GM06990 (cell line): ENCODE measurements at regions not wholly inside any gene's neighbourhood (a gene's known extent, or its start where the extent isn't known, plus 50 kb on each side); places are given as distances from the start of the nearest gene placed in this dataset.

Experiments used
- DNase-seq: peaks from one replicate; pipeline ENCODE4 v3.0.0-alpha.2; 2011; ENCODE audit not compliant: insufficient read length; ENCODE audit errors: extremely low read depth
- H3K27me3 ChIP-seq: replicated peaks from 2 replicates; pipeline ENCODE4 v1.6.0; 2011; ENCODE audit warnings: low read length; ENCODE audit not compliant: control insufficient read depth, insufficient read depth
- H3K36me3 ChIP-seq: 2 replicates; pipeline ENCODE4 v1.5.1; 2011; ENCODE audit warnings: low read length; ENCODE audit not compliant: control insufficient read depth, insufficient read depth
- H3K4me3 ChIP-seq: replicated peaks from 2 replicates; pipeline ENCODE4 v1.5.1; 2011; ENCODE audit warnings: low read depth, mild to moderate bottlenecking, control low read depth, low read length
- CTCF ChIP-seq: IDR thresholded peaks from 2 replicates; pipeline ENCODE4 v1.5.1; 2011; ENCODE audit warnings: low read length, control low read depth, mild to moderate bottlenecking, inconsistent platforms; ENCODE audit not compliant: insufficient read depth, poor library complexity, severe bottlenecking

- H3K27me3 ChIP-seq, result no peaks in the 10 kb centered on the region
- no peak for TF ChIP-seq CTCF
- no peak overlapping the region for H3K4me3 ChIP-seq
- H3K36me3 ChIP-seq, result no peaks in the 10 kb centered on the region
- DNase-seq, result no peak
These were observed 281.6 kb downstream of the SLC7A11 start for GRCh38 chr4:137960371-137961050.

- DNase-seq, result no peak
- no peaks in the 10 kb centered on the region for H3K27me3 ChIP-seq
- H3K36me3 ChIP-seq, result no peaks in the 10 kb centered on the region
- no peak for TF ChIP-seq CTCF
- H3K4me3 ChIP-seq, result no peak overlapping the region
These were observed 284.3 kb downstream of the SLC7A11 start for GRCh38 chr4:137957806-137958205.

GRCh38 chr4:137956256-137956655, 285.9 kb downstream of the SLC7A11 start:
- Histone ChIP-seq H3K36me3 (no peaks in the 10 kb centered on the region), H3K4me3 (no peak overlapping the region), H3K27me3 (no peaks in the 10 kb centered on the region)
- TF ChIP-seq CTCF, result no peak
- no peak for DNase-seq

- no peaks in the 10 kb centered on the region for H3K27me3 ChIP-seq
- TF ChIP-seq CTCF, result no peak
- H3K36me3 ChIP-seq, result no peaks in the 10 kb centered on the region
- no peak for DNase-seq
- H3K4me3 ChIP-seq, result no peak overlapping the region
These were observed 286.6 kb downstream of the SLC7A11 start for GRCh38 chr4:137955595-137955994.

GRCh38 chr4:137952116-137952515, 290.0 kb downstream of the SLC7A11 start:
- no peak for TF ChIP-seq CTCF
- no peak overlapping the region for H3K4me3 ChIP-seq
- no peaks in the 10 kb centered on the region for H3K36me3 ChIP-seq
- H3K27me3 ChIP-seq, result no peaks in the 10 kb centered on the region
- no peak for DNase-seq

GRCh38 chr4:137950286-137950685, 291.9 kb downstream of the SLC7A11 start:
- Histone ChIP-seq H3K36me3 (no peaks in the 10 kb centered on the region), H3K27me3 (no peaks in the 10 kb centered on the region), H3K4me3 (no peak overlapping the region)
- no peak for DNase-seq
- no peak for TF ChIP-seq CTCF
